LNCaP clone FGC (cell line): ENCODE measurements at regions not wholly inside any gene's neighbourhood (a gene's known extent, or its start where the extent isn't known, plus 50 kb on each side); places are given as distances from the start of the nearest gene placed in this dataset.

Experiments
- DNase-seq: peaks from one replicate; pipeline ENCODE4 v3.0.0-alpha.2; 2011; ENCODE audit warnings: low read depth
- H3K4me3 ChIP-seq: 2 replicates; pipeline ENCODE4 v1.5.1; 2011; ENCODE audit warnings: mild to moderate bottlenecking, low read depth, low read length, control low read depth
- CTCF ChIP-seq: IDR thresholded peaks from 2 replicates; pipeline ENCODE4 v1.5.1; 2012; ENCODE audit warnings: mild to moderate bottlenecking; ENCODE audit not compliant: control insufficient read depth, insufficient read depth; ENCODE audit errors: extremely low read depth

GRCh38 chr16:86682219-86682904, 104.0 kb downstream of the FOXL1 start:
- no peak for TF ChIP-seq CTCF
- DNase-seq, result no peak
- no peak overlapping the region for H3K4me3 ChIP-seq

- no peak overlapping the region for H3K4me3 ChIP-seq
- DNase-seq, result no peak
- TF ChIP-seq CTCF, result no peak
Measured at GRCh38 chr16:86683441-86684194, 105.3 kb downstream of the FOXL1 start.

GRCh38 chr16:86685076-86685475, 106.7 kb downstream of the FOXL1 start:
- H3K4me3 ChIP-seq, result no peak overlapping the region
- no peak for DNase-seq
- no peak for TF ChIP-seq CTCF

GRCh38 chr16:86690970-86691369, 112.6 kb downstream of the FOXL1 start:
- H3K4me3 ChIP-seq, result no peak overlapping the region
- TF ChIP-seq CTCF, result no peak
- no peak for DNase-seq

- no peak for TF ChIP-seq CTCF
- no peak for DNase-seq
- no peak overlapping the region for H3K4me3 ChIP-seq
Measured at GRCh38 chr16:86692426-86692825, 114.1 kb downstream of the FOXL1 start.

GRCh38 chr16:86693033-86693432, 114.7 kb downstream of the FOXL1 start:
- no peak for DNase-seq
- no peak for TF ChIP-seq CTCF
- H3K4me3 ChIP-seq, result no peak overlapping the region
